ENCODE measurements at regions not wholly inside any gene's neighbourhood (a gene's known extent, or its start where the extent isn't known, plus 50 kb on each side); places are given as distances from the start of the nearest gene placed in this dataset.

DNA sequence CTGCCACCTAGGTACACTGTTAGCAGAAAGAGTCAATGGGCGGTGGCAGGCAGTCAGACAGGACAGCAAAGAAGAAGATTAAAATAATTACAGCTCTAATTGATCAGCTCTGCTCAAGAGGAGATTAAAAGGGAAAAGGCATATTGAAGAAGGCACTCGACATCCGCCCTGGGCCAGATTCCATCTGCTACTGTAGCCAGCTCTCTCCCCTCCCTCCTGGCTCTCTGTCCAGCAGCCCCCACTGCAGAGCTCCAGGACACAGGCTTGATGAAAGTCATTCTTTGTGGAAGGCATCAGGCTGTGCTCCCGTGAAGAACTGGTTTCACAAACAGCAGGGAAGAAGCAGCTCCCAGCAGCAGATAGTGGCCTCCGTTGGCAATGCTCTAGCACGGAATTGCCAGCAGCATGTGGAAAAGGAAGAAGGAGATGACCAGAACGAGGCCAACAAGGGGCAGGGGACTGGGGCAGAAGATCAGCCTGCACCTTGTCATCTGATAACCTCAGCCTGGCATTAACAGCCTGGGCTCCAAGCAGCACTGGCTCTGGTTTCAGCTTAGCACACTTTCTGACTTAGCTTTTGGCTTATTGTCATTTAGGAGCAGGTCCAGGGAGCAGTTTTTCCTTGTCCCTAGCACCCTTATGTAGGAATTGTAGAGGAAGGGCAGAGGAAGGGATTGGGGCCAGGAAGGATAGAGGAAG is 465.9 kb downstream of the KIF16B start:
- FAIRE-seq (no peak), ATAC-seq (no peak), DNase-seq (ENCODE audit: low read depth, low spot score) (no peak)
- CTCF ChIA-PET, result interaction anchor here (1.3 kb wide), 1 partner anchor 40 kb away, joined by 3 read pairs; no protein-coding TSS in a partner anchor
- SMC1A ChIA-PET (ENCODE audit: uncharacterized antibody, unreplicated experiment), result no interaction called here
- RAD21 ChIA-PET (ENCODE audit: unreplicated experiment), result no interaction called here
- in situ Hi-C loops (cut with MboI), result no loop called here
- Histone ChIP-seq H3K36me3 (ENCODE audit: control insufficient read depth in 2 of 2, insufficient read depth in 2 of 2, low read length in 1 of 2) (no peaks in the 10 kb centered on the region), H3K9me3 (replicated peaks; ENCODE audit: control insufficient read depth, insufficient read depth, low read length) (no peaks in the 10 kb centered on the region; the same call in 2 of the 3 replicates), H3K27me3 (replicated peaks in 1 of 2; ENCODE audit: control insufficient read depth in 2 of 2, insufficient read depth in 2 of 2, low read length in 1 of 2) (no peaks in the 10 kb centered on the region; a peak in 1 of 4 replicates), H3K27ac (ENCODE audit: control insufficient read depth, insufficient read depth) (no peak overlapping the region), H3K4me3 (no peak overlapping the region), H2AFZ (ENCODE audit: control insufficient read depth, low read depth, low read length) (no peak overlapping the region), H3K9ac (ENCODE audit: control insufficient read depth, insufficient read depth, low read length) (no peak overlapping the region), H3K4me1 (ENCODE audit: control insufficient read depth, insufficient read depth, low read length) (no peaks in the 10 kb centered on the region), H3K4me2 (ENCODE audit: control insufficient read depth, insufficient read depth) (no peak overlapping the region), H4K20me1 (ENCODE audit: control insufficient read depth, insufficient read depth) (no peaks in the 10 kb centered on the region), H3K79me2 (ENCODE audit: control insufficient read depth, insufficient read depth, low read length) (no peaks in the 10 kb centered on the region)
- POLR2A ChIA-PET, result no interaction called here
- TF ChIP-seq SPI1 (IDR thresholded peaks at IDR 0.05; ENCODE audit: borderline replicate concordance, insufficient read depth, low read depth, low read length) (no peak), BCL3 (IDR thresholded peaks at IDR 0.05; ENCODE audit: borderline replicate concordance, insufficient read depth, low read depth, low read length, poor library complexity, severe bottlenecking) (no peak), HCFC1 (IDR thresholded peaks at IDR 0.05; ENCODE audit: low read length) (no peak), NFYA (IDR thresholded peaks at IDR 0.05; ENCODE audit: borderline replicate concordance, low read depth, low read length) (no peak), FOS (IDR thresholded peaks at IDR 0.05; ENCODE audit: borderline replicate concordance, extremely low read depth, insufficient read length) (no peak), JUND (IDR thresholded peaks at IDR 0.05; ENCODE audit: low read depth, low read length) (no peak), CHD2 (IDR thresholded peaks at IDR 0.05; ENCODE audit: borderline replicate concordance, low read depth, low read length) (no peak), POLR2A (IDR thresholded peaks at IDR 0.05; ENCODE audit: low read depth, low read length) (no peak), TCF3 (IDR thresholded peaks at IDR 0.05; ENCODE audit: borderline replicate concordance, insufficient read depth, low read depth, low read length) (no peak)
- TF ChIP-seq, protein P1, sequence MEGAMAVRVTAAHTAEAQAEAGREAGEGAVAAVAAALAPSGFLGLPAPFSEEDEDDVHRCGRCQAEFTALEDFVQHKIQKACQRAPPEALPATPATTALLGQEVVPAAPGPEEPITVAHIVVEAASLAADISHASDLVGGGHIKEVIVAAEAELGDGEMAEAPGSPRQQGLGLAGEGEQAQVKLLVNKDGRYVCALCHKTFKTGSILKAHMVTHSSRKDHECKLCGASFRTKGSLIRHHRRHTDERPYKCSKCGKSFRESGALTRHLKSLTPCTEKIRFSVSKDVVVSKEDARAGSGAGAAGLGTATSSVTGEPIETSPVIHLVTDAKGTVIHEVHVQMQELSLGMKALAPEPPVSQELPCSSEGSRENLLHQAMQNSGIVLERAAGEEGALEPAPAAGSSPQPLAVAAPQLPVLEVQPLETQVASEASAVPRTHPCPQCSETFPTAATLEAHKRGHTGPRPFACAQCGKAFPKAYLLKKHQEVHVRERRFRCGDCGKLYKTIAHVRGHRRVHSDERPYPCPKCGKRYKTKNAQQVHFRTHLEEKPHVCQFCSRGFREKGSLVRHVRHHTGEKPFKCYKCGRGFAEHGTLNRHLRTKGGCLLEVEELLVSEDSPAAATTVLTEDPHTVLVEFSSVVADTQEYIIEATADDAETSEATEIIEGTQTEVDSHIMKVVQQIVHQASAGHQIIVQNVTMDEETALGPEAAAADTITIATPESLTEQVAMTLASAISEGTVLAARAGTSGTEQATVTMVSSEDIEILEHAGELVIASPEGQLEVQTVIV (IDR thresholded peaks at IDR 0.05; ENCODE audit: borderline replicate concordance, partially characterized antibody), result no peak
- BruUV-seq (replicated peaks), result no TSS peak
- WGBS (ENCODE audit: insufficient coverage, insufficient replicate concordance, low lambda C conversion rate, missing lambda C conversion rate), result 44% methylated on average over 7 of the region's 7 CpGs
- intact Hi-C loops (cut with micrococcal nuclease; ENCODE audit: unreplicated experiment), result no loop called here
